Glutamatergic neuron (in vitro differentiated cells): ENCODE measurements at regions not wholly inside any gene's neighbourhood (a gene's known extent, or its start where the extent isn't known, plus 50 kb on each side); places are given as distances from the start of the nearest gene placed in this dataset.

Experiments
- DNase-seq: peaks from one replicate; pipeline ENCODE4 v3.0.0; 2022
- H3K27ac Mint-ChIP-seq: one replicate; pipeline ENCODE4 v1.8.0; 2020; ENCODE audit warnings: mild to moderate bottlenecking, mixed read lengths, inconsistent platforms; ENCODE audit not compliant: unreplicated experiment
- H3K27me3 Mint-ChIP-seq: one replicate; pipeline ENCODE4 v1.8.0; 2020; ENCODE audit warnings: mild to moderate bottlenecking, moderate library complexity, mixed read lengths, inconsistent platforms; ENCODE audit not compliant: unreplicated experiment
- H3K36me3 Mint-ChIP-seq: one replicate; pipeline ENCODE4 v1.8.0; 2020; ENCODE audit warnings: mild to moderate bottlenecking, mixed read lengths, inconsistent platforms; ENCODE audit not compliant: unreplicated experiment
- H3K4me1 Mint-ChIP-seq: one replicate; pipeline ENCODE4 v1.8.0; 2020; ENCODE audit warnings: mild to moderate bottlenecking, low read depth, mixed read lengths, inconsistent platforms; ENCODE audit not compliant: unreplicated experiment
- H3K4me3 Mint-ChIP-seq: one replicate; pipeline ENCODE4 v1.8.0; 2020; ENCODE audit warnings: mild to moderate bottlenecking, mixed read lengths, inconsistent platforms; ENCODE audit not compliant: unreplicated experiment
- H3K9me3 Mint-ChIP-seq: one replicate; pipeline ENCODE4 v1.8.0; 2020; ENCODE audit warnings: mild to moderate bottlenecking, moderate library complexity, mixed read lengths, inconsistent platforms; ENCODE audit not compliant: unreplicated experiment
- CTCF ChIP-seq: fragments of 200-600 bp; sonication (generic); IDR thresholded peaks from one replicate; pipeline ENCODE4 v1.5.0; 2021; ENCODE audit not compliant: partially characterized antibody, unreplicated experiment

GRCh38 chr4:52173470-52174045, 122.5 kb downstream of the SPATA18 start:
- no peak for TF ChIP-seq CTCF
- Mint-ChIP-seq H3K36me3 (peaks cover 5% of the 10 kb centered on the region), H3K27me3 (peaks cover 1% of the 10 kb centered on the region), H3K27ac (no peak overlapping the region), H3K9me3 (peaks cover 2% of the 10 kb centered on the region), H3K4me3 (no peak overlapping the region), H3K4me1 (no peaks in the 10 kb centered on the region)
- no peak for DNase-seq

- no peak for TF ChIP-seq CTCF
- no peak for DNase-seq
- no peak overlapping the region for H3K27ac Mint-ChIP-seq
- no peaks in the 10 kb centered on the region for H3K9me3 Mint-ChIP-seq
- no peak overlapping the region for H3K4me3 Mint-ChIP-seq
- H3K4me1 Mint-ChIP-seq: no peaks in the 10 kb centered on the region
- no peaks in the 10 kb centered on the region for H3K36me3 Mint-ChIP-seq
- H3K27me3 Mint-ChIP-seq: no peaks in the 10 kb centered on the region
Measured at GRCh38 chr4:52187603-52188002, 136.5 kb downstream of the SPATA18 start.

- Mint-ChIP-seq H3K36me3 (no peaks in the 10 kb centered on the region), H3K27me3 (no peaks in the 10 kb centered on the region), H3K9me3 (no peaks in the 10 kb centered on the region), H3K27ac (no peak overlapping the region), H3K4me1 (no peaks in the 10 kb centered on the region), H3K4me3 (no peak overlapping the region)
- TF ChIP-seq CTCF: no peak
- DNase-seq: no peak
Measured at GRCh38 chr4:52192001-52192400, 140.9 kb downstream of the SPATA18 start.

GRCh38 chr4:52192721-52193135, 141.6 kb downstream of the SPATA18 start:
- no peak for TF ChIP-seq CTCF
- H3K36me3 Mint-ChIP-seq: no peaks in the 10 kb centered on the region
- no peaks in the 10 kb centered on the region for H3K27me3 Mint-ChIP-seq
- no peak overlapping the region for H3K4me3 Mint-ChIP-seq
- H3K4me1 Mint-ChIP-seq: no peaks in the 10 kb centered on the region
- H3K27ac Mint-ChIP-seq: no peak overlapping the region
- DNase-seq: no peak
- H3K9me3 Mint-ChIP-seq: no peaks in the 10 kb centered on the region

GRCh38 chr4:52195869-52196268, 144.8 kb downstream of the SPATA18 start:
- TF ChIP-seq CTCF: no peak
- DNase-seq: no peak
- Mint-ChIP-seq H3K4me1 (no peaks in the 10 kb centered on the region), H3K36me3 (no peaks in the 10 kb centered on the region), H3K9me3 (peaks cover 5% of the 10 kb centered on the region), H3K27me3 (peaks cover 3% of the 10 kb centered on the region), H3K27ac (no peak overlapping the region), H3K4me3 (no peak overlapping the region)
